Activated CD4-positive, CD25-positive, alpha-beta regulatory T cell treated with anti-CD3 and anti-CD28 coated beads, Interleukin-2, amount 50 U/mL, for 24 hours (primary cell): ENCODE measurements at regions not wholly inside any gene's neighbourhood (a gene's known extent, or its start where the extent isn't known, plus 50 kb on each side); places are given as distances from the start of the nearest gene placed in this dataset.

Experiments used
- ATAC-seq, 2 donors: fragments of 150-1000 bp; cut with Tn5 transposase; one replicate each; pipeline ENCODE4 v1.10.0; 2021; ENCODE audit warnings: mild to moderate bottlenecking in 1 of 2, moderate library complexity in 1 of 2

DNA sequence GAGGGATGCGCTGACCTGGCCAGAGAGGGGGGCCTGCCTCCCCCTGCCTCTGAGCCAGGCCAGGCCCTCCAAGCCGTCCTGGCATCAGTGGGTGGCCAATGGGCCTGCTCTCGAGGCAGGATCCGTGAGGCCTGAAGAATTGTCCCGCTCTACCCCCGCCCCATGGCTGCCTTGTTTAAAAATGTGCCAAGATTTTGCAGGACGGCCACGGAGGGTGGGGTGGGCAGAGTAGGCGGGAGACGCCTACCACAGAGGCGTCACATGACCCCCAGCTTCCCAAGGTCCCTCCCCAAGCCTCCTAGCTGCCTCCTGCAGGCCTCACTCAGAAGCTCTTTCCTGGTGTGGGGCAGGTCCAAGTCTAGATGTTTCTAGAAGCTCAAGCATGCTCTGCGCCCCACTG lies 69.5 kb downstream of the ENGASE start:
- no peak for ATAC-seq

DNA sequence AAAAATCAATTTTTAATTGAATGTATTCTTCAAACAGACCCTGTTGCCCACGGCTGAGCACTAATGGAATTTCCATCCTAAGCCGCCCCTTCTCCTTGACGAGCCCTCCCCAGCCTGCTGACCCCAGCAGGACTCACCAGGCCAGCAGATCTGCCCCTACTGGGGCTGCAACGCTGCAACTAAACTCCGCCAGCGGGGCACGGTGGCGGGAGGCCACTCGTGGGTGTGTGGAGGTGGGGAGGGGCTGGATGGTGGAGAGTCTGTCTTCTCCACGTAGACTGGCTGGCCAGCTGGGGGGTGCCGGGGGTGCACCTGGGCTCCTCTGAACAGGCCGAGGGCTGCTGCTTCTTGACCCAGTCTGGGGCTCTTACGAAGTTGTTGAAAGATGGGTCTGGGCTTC lies 67.8 kb downstream of the ENGASE start:
- no peak for ATAC-seq

DNA sequence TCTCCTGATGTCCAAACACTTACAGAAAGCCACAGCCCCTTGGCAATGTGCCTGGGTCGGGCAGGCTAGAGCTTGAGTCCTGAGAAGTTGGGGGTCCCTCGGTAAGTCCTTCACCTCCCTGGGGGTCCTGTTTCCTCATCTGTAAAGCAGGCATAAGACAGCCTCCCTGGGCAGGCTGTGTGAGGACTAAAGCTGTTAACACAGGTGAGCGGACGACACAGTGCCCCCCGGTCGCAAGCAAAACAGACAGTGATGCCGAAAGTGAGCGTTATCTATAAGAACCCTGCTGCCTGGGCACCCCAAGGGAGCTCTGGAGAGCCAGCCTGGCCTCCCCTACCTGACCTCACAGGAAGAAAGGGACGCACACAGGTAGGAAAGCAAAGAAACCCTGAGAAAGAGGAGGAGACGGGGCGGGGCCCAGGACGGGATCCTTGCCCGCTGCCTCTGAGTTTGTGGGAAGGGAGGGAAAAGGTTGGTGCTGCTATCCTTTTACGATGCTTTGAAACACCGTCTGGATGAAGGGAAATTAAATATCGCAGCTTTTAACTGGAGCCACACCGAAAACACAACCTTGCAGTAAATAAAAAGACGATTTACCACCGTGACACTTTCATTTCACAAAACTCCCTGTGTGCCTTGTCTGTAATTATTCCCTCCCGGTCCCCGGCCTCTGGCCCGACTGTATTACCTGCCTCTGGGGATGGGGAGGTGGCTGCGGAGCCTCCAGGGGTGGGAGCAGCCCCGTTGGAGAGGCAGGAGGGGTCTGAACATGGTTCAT lies 67.1 kb downstream of the ENGASE start:
- ATAC-seq, result no peak

GRCh38 chr17:79138826-79139225 lies 64.2 kb downstream of the ENGASE start:
- ATAC-seq, result no peak

- ATAC-seq, result no peak
Observed at GRCh38 chr17:79137789-79138165, 63.2 kb downstream of the ENGASE start.

DNA sequence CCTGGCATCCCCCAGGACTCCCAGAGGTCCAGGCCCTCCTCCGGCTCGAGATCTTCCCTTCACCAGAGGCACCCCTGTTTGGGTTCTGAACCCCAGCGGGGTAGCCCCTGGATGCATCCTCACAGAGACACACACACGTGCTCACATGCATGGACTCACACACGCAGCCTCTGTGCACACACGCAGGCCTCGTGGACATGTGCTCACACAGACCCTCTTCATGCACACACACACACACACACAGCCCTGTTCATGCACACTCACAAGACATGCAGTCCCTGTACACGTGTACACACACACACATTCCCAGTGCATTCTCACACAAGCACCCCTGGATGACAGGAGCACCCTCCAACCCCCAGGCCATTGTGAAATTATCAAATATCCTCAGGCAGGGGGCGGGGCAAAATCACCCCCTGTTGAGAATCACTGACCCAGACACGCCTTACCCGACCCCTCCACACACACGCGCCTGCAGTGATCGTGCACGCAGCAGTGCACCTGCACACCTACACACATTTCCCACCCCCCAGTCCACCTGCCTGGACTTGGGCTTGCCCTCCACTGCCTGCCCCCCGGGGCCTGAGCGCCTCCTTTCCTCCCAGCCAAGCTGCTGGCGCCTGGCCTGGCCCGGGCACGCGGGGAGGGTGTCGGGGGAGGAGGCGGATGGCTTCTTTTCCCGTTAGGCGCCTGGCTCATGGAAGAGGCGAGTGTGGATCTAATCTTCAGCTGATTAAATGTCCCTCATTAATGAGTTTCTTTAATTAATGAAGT lies 62.6 kb downstream of the ENGASE start:
- no peak for ATAC-seq

DNA sequence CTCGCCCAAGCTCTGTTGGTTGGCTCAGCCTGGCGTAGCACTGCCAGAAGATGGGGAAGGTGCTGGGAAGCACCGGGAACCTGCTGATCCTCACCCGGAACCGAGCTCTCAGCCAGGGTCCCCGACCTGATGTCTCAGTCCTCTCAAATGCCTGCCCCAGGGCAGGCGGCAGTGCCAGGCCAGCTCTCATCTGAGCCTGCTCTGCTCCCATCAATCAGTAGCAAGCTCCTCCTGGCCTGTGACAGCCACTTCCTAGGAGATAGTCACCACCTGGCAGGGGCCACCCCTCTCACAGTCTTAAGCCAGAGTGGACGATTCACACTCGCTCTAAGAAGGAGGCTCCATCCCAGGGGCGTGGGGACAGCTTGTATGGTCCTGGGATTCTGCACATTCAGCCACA lies 62.0 kb downstream of the ENGASE start:
- no peak for ATAC-seq
